ENCODE measurements at regions not wholly inside any gene's neighbourhood (a gene's known extent, or its start where the extent isn't known, plus 50 kb on each side); places are given as distances from the start of the nearest gene placed in this dataset.

GRCh38 chr4:167688660-167689142 is 403.6 kb upstream of the ANXA10 start:
- no peak for DNase-seq (ENCODE audit: low read depth)

DNA sequence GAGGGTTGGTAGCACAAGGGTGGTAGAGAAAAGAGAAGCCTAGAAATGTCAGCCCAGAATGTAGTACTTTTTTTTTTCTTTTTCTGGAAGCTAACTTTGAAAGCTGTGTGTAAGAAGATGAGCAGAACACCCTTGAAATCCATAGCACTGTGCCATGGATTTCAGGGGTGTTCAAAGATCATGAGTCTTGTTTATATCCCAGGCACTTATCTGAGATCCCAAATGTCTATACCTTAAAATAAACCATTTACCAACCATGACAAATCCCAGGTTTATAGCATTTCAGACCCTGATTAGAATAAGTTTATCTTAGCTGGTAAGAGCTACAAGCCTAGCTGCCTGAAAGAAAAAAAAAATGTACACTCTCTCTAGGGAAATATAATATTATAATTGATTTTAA is 389.9 kb upstream of the ANXA10 start:
- DNase-seq (ENCODE audit: low read depth): no peak

DNA sequence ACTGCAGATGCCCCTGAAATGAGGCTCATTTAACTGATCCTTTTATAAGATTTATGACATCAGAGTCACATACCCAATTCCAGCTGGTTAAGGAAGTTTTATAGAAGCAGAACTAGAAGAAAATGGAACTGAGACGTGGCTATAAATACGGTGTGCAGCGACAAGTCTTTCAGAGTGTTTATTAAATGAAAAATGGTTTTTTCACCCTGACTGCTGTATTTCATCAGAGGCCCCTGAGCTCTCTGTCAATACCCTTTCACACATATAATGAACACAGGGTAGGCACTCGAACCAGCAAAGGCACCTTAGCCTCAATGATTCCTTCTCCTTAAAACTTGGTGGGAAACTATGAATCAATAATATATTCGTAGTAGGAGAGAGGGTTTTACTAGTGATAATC is 380.8 kb upstream of the ANXA10 start:
- no peak for DNase-seq (ENCODE audit: low read depth)

DNA sequence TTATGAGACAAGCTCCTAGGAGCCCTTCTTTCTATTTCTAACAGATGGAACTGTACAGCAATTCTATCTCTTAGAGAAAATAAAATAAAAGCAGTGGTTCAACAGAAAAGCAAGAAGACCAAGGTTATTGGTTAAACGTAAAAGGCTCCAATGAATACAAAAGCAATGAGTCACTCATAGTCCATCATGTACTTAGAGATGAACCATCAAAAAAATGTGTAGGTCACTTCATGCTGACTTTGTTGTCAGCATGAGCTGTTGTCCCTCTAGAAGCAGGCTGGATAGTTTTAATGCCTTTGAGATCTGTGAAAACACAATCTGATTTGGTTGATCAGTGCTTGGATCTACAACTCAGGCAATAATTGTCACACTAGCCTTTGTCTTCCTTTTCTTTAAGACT is 378.6 kb upstream of the ANXA10 start:
- no peak for DNase-seq (ENCODE audit: low read depth)

- DNase-seq (ENCODE audit: low read depth): no peak
Observed at GRCh38 chr4:167715176-167715575, 377.2 kb upstream of the ANXA10 start.

DNA sequence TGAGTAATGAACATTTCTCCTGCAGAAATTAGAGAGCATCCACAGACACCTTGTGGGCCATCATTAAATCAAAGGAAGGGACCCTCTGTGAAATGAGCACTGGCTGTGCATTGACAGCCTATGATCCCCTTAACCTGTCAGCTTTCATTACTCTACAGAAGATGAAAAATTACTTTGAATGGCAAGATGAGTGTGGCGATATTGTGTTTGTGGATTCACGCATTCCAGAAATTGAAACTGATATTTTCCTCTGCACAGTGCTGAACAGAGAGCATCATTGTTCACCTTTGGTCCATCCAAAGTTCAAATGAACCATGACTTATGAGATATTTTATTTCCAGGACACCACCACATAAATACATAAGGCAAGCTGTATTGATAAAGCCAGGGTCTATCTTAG is 374.8 kb upstream of the ANXA10 start:
- DNase-seq (ENCODE audit: low read depth): no peak

- no peak for DNase-seq (ENCODE audit: low read depth)
Observed at GRCh38 chr4:167721617-167722486, 370.5 kb upstream of the ANXA10 start.

GRCh38 chr4:167722487-167722808 is 369.9 kb upstream of the ANXA10 start:
- no peak for DNase-seq (ENCODE audit: low read depth)

DNA sequence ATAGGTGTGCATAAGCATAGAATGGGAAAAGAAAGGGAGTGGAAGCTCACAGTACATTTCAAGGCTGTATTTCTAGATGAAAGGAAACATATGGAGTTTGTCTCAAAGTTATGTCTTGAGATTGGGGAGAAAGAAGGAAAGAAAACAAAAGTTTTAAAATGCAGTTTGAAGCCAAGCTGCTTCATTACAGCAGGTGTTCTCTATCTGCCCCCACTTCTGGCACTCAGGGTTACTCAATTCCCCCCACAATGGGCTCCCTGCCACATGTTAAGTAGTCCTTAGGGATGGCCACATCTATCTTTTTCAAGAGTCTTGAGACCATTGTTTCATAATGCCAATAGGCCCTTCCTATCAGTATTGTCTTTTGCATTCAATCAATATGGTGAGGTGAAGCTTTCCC is 367.4 kb upstream of the ANXA10 start:
- no peak for DNase-seq (ENCODE audit: low read depth)

DNA sequence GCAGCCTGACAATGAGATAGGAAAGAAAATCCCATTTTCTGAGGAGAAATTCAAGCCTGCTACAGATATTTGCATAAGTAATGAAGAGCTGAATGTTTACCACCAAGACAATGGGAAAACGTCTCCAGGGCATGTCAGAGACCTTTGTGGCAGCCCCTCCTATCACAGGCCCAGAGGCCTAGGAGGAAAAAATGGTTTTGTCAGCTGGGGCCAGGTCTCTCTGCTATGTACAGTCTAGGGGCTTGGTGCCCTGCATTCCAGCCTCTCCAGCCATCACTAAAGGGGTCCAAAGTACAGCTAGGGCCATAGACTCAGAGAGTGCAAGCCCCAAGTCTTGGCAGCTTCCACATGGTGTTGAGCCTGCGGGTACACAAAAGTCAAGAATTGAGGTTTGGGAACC is 361.6 kb upstream of the ANXA10 start:
- DNase-seq (ENCODE audit: low read depth): no peak

DNA sequence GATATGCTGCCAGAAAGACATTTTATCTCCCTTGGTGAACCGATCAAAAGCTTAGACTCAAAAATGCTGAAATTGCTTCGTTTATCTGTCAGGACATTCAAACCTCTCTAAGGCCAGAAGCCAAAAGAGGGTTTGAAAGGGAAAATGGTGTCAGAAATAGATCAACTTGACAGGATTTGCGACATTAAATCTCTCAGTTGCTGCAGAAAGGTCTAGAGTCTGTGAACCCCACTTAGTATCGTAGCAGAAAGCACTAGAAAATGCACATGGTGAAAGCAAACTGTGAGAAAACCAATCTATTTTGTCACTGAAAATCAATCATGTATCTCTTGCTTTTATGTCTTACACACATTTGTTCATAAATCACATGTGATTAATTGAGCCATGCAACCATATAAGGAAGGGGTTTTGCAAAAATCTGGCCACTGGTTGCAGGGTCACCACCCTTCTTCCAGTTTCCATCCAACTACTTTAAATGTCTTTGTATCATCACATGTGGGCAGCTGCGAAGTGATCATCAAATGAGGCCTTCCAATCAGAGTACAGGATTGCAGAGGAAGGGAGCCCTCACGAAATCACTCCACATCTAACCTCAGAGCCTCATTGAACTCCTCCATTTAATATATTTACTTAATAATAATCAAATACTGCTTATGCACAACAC is 347.2 kb upstream of the ANXA10 start:
- no peak for DNase-seq (ENCODE audit: low read depth)

DNA sequence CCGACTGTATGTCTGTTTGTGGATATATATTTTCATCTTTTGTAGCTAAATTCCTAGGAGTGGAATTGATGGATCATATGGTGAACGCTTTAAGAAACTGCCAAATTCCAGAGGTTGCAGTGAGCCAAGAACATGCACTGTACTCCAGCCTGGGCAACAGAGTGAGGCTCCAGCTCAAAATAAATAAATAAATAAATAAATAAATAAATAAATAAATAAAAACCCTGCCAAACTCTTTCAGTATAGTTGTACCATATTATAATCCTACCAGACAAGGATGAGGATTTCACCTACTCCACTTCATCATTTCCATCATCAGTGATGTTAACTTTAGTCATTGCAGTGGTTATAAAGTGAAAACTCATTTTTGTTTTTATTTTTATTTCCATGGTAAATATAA is 325.1 kb upstream of the ANXA10 start:
- no peak for DNase-seq (ENCODE audit: low read depth)

DNA sequence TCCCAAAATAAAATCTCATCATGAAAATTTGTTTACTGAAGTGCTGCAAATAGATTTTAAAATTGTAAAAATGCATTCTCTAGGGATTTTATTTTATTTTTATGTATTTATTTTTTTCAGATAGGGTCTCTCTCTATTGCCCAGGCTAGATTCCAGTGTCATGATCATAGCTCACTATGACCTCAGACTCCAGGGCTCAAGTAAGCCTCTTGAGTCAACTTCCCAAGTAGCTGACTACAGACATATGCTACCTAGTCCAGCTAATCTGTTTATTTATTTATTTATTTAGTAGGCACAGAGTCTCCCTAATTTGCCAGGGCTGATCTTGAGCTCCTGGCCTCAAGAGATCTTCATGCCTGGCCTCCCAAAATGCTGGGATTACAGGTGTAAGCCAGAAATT is 317.7 kb upstream of the ANXA10 start:
- DNase-seq (ENCODE audit: low read depth): no peak

DNA sequence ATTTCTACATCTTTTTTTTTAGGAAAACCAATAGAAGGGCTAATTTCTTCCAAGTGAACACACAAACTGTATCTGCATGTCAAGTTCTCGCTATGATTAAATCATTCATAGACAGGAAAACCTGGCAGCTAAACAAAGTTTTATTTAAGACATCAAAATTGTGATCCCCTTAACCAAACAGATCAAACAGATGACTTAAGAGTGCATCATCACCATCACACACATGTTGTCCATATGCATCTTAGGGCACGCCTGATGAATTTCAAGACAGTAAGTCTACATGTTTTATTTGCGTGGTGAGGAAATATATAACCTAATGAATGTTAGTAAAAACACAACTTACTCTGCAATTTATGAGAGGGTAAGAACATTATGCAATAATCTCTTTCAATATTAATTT is 317.0 kb upstream of the ANXA10 start:
- no peak for DNase-seq (ENCODE audit: low read depth)

- DNase-seq (ENCODE audit: low read depth): no peak
Observed at GRCh38 chr4:167779280-167779679, 313.1 kb upstream of the ANXA10 start.

DNA sequence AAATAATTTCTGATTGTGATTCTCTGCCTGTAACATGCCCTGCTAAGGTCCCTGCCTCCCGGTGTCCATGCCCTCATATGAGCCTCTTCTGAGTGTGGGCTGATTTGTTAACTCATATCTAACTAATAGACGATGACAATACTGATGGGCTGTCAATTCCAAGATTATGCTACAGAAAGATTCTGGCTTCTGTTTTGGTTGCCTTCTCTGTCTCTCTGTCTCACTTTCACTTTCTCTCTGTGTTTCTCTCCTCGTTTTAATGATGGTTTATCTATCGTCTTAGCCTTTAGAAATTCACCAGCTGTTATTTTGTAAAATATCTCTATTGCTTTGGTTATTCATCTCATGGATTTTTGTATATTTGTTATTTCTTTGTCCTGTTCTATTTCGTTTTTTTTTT is 312.5 kb upstream of the ANXA10 start:
- DNase-seq (ENCODE audit: low read depth): no peak

- no peak for DNase-seq (ENCODE audit: low read depth)
Observed at GRCh38 chr4:167784826-167785225, 307.5 kb upstream of the ANXA10 start.

- no peak for DNase-seq (ENCODE audit: low read depth)
Observed at GRCh38 chr4:167785523-167785922, 306.8 kb upstream of the ANXA10 start.

GRCh38 chr4:167786504-167786903 is 305.8 kb upstream of the ANXA10 start:
- DNase-seq (ENCODE audit: low read depth): no peak

DNA sequence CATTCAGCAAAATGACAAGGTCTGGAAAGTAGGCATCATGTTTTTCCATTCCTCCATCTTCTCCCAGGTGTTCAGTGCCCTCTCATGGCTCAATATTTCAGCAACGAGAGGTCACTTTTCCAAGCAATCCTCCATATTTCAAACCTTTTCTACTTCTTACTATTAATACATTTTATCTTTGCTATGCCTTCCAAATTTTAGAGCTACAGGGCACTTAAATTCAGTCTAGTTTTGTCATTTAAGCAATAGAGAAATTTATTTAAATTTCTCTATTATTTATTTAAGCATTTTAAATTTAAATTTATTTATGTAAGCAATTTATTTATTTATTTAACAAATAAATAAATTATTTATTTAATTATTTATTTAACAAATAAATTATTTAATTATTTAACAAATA is 305.1 kb upstream of the ANXA10 start:
- no peak for DNase-seq (ENCODE audit: low read depth)

GRCh38 chr4:167802463-167803212 is 289.7 kb upstream of the ANXA10 start:
- DNase-seq (ENCODE audit: low read depth): no peak

- no peak for DNase-seq (ENCODE audit: low read depth)
Observed at GRCh38 chr4:167811958-167812357, 280.4 kb upstream of the ANXA10 start.

GRCh38 chr4:167826281-167826680 is 266.1 kb upstream of the ANXA10 start:
- no peak for DNase-seq (ENCODE audit: low read depth)
